PC-9 (cell line): ENCODE measurements at regions not wholly inside any gene's neighbourhood (a gene's known extent, or its start where the extent isn't known, plus 50 kb on each side); places are given as distances from the start of the nearest gene placed in this dataset.

Source experiments
- EZH2 ChIP-seq: fragments of 200-600 bp; sonication (generic); IDR thresholded peaks from 2 replicates; pipeline ENCODE4 v1.8.0; 2017; ENCODE audit warnings: antibody characterized with exemption, low read depth
- TF ChIP-seq, protein P1 (sequence below): fragments of 200-600 bp; sonication (generic); conservative IDR thresholded peaks from 2 replicates; pipeline ENCODE4 v1.6.1; 2017; ENCODE audit warnings: mixed run types, antibody characterized with exemption, mild to moderate bottlenecking, moderate library complexity

DNA sequence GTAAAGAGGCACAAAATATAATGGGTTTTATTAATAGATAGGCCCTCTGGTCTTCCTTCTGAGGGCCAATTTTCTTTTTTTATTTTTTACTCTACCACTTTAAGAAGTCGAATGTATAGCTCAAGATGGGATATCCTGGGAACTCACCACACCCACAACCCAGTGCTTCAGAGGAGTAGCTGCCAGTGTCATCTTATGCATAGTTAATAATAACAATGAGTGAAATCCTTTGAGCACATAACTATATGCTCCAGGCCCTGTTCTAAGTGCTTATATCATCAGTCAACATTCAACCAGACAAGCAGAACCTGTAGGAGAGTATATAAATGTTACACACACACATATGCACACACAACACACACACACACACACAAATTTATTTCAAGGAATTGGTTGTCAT is 150.3 kb upstream of the ACTBL2 start:
- TF ChIP-seq, protein P1, sequence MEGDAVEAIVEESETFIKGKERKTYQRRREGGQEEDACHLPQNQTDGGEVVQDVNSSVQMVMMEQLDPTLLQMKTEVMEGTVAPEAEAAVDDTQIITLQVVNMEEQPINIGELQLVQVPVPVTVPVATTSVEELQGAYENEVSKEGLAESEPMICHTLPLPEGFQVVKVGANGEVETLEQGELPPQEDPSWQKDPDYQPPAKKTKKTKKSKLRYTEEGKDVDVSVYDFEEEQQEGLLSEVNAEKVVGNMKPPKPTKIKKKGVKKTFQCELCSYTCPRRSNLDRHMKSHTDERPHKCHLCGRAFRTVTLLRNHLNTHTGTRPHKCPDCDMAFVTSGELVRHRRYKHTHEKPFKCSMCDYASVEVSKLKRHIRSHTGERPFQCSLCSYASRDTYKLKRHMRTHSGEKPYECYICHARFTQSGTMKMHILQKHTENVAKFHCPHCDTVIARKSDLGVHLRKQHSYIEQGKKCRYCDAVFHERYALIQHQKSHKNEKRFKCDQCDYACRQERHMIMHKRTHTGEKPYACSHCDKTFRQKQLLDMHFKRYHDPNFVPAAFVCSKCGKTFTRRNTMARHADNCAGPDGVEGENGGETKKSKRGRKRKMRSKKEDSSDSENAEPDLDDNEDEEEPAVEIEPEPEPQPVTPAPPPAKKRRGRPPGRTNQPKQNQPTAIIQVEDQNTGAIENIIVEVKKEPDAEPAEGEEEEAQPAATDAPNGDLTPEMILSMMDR = no peak
- TF ChIP-seq EZH2 = no peak
